ENCODE measurements at regions not wholly inside any gene's neighbourhood (a gene's known extent, or its start where the extent isn't known, plus 50 kb on each side); places are given as distances from the start of the nearest gene placed in this dataset.

- Histone ChIP-seq H3K9me3 (no peaks in the 10 kb centered on the region), H3K4me3 (no peak overlapping the region), H3K36me3 (no peaks in the 10 kb centered on the region), H3K27me3 (no peaks in the 10 kb centered on the region), H3K4me1 (no peaks in the 10 kb centered on the region), H3K27ac (no peak overlapping the region)
- no peak for DNase-seq (ENCODE audit: low spot score)
- TF ChIP-seq CTCF (IDR thresholded peaks at IDR 0.05) = no peak
These were observed 281.9 kb upstream of the ADAMTS5 start for GRCh38 chr21:27248814-27249213.

- no peak for DNase-seq (ENCODE audit: low spot score)
- no peaks in the 10 kb centered on the region for H3K36me3 ChIP-seq
- peak overlapping the region in 1 of 2 donors; percentile 14 for H3K27ac ChIP-seq
- no peaks in the 10 kb centered on the region for H3K4me1 ChIP-seq
- TF ChIP-seq CTCF (IDR thresholded peaks at IDR 0.05) = no peak
- no peaks in the 10 kb centered on the region for H3K27me3 ChIP-seq
- no peak overlapping the region for H3K4me3 ChIP-seq
- no peaks in the 10 kb centered on the region for H3K9me3 ChIP-seq
These were observed 279.9 kb upstream of the ADAMTS5 start for GRCh38 chr21:27246741-27247140.

GRCh38 chr21:27244776-27245175, 277.9 kb upstream of the ADAMTS5 start:
- no peak for DNase-seq (ENCODE audit: low spot score)
- Histone ChIP-seq H3K27me3 (no peaks in the 10 kb centered on the region), H3K9me3 (no peaks in the 10 kb centered on the region), H3K4me3 (no peak overlapping the region), H3K36me3 (no peaks in the 10 kb centered on the region), H3K27ac (peak overlapping the region; percentile 47 to 66), H3K4me1 (no peaks in the 10 kb centered on the region)
- TF ChIP-seq CTCF (IDR thresholded peaks at IDR 0.05) = no peak

GRCh38 chr21:27244352-27244751, 277.5 kb upstream of the ADAMTS5 start:
- Histone ChIP-seq H3K4me3 (no peak overlapping the region), H3K27ac (peak overlapping the region; percentile 53 to 66), H3K36me3 (no peaks in the 10 kb centered on the region), H3K9me3 (no peaks in the 10 kb centered on the region), H3K4me1 (no peaks in the 10 kb centered on the region), H3K27me3 (no peaks in the 10 kb centered on the region)
- DNase-seq (ENCODE audit: low spot score) = no peak
- no peak for TF ChIP-seq CTCF (IDR thresholded peaks at IDR 0.05)

- H3K27me3 ChIP-seq = no peaks in the 10 kb centered on the region
- H3K9me3 ChIP-seq = no peaks in the 10 kb centered on the region
- H3K36me3 ChIP-seq = no peaks in the 10 kb centered on the region
- no peak overlapping the region for H3K4me3 ChIP-seq
- H3K27ac ChIP-seq = no peak overlapping the region
- H3K4me1 ChIP-seq = no peaks in the 10 kb centered on the region
- no peak for DNase-seq (ENCODE audit: low spot score)
- no peak for TF ChIP-seq CTCF (IDR thresholded peaks at IDR 0.05)
These were observed 274.0 kb upstream of the ADAMTS5 start for GRCh38 chr21:27240839-27241238.

- Histone ChIP-seq H3K27me3 (no peaks in the 10 kb centered on the region), H3K27ac (no peak overlapping the region), H3K9me3 (no peaks in the 10 kb centered on the region), H3K36me3 (no peaks in the 10 kb centered on the region), H3K4me1 (no peaks in the 10 kb centered on the region), H3K4me3 (no peak overlapping the region)
- no peak for DNase-seq (ENCODE audit: low spot score)
- no peak for TF ChIP-seq CTCF (IDR thresholded peaks at IDR 0.05)
These were observed 266.7 kb upstream of the ADAMTS5 start for GRCh38 chr21:27233514-27234115.
